Left lung (tissue), 4 donors: ENCODE measurements at regions not wholly inside any gene's neighbourhood (a gene's known extent, or its start where the extent isn't known, plus 50 kb on each side); places are given as distances from the start of the nearest gene placed in this dataset.

ENCODE experiments used
- ATAC-seq: fragments of 200-7000 bp; cut with Tn5 transposase; one replicate; pipeline ENCODE4 v1.9.1; 2020; ENCODE audit warnings: moderate library complexity
- DNase-seq, 4 donors: peaks; one replicate each; pipeline ENCODE4 v3.0.0-alpha.2; 2013 to 2020
- H3K27ac ChIP-seq, 2 donors: fragments of 200-600 bp; sonication (generic) in 1 of 2; one replicate each; pipeline versions ENCODE4 v1.5.0 to v1.8.0; 2020 to 2021
- H3K27me3 ChIP-seq, 2 donors: fragments of 200-600 bp; sonication (generic) in 1 of 2; one replicate each; pipeline versions ENCODE4 v1.5.0 to v1.8.0; 2020 to 2021
- H3K36me3 ChIP-seq, 2 donors: fragments of 200-600 bp; sonication (generic) in 1 of 2; one replicate each; pipeline versions ENCODE4 v1.5.0 to v1.8.0; 2020 to 2021
- H3K4me1 ChIP-seq, 2 donors: fragments of 200-600 bp; one replicate each; pipeline ENCODE4 v1.8.0; 2021
- H3K4me3 ChIP-seq, 2 donors: fragments of 200-600 bp; sonication (generic) in 1 of 2; one replicate each; pipeline versions ENCODE4 v1.5.0 to v1.8.0; 2020 to 2021; ENCODE audit warnings: mild to moderate bottlenecking in 1 of 2
- H3K9me3 ChIP-seq, 2 donors: fragments of 200-600 bp; sonication (generic) in 1 of 2; one replicate each; pipeline versions ENCODE4 v1.5.0 to v1.8.0; 2020 to 2021
- intact Hi-C, 2 donors: fragments of 100-400 bp; cut with DNase I; formaldehyde crosslinking; loops; one replicate each; pipeline versions ENCODE4 v1.11.2 to v1.14.2; 2022
- TF ChIP-seq, protein P1 (sequence below), 2 donors: fragments of 200-600 bp; sonication (generic) in 1 of 2; IDR thresholded peaks; one replicate each; pipeline versions ENCODE4 v1.5.0 to v1.8.0; 2021; ENCODE audit warnings: antibody characterized with exemption in 2 of 2
- donor health status: DM: no; HTN: yes; CAD: no.
- donor health status: DM: no; HTN: no; CAD: no.

DNA sequence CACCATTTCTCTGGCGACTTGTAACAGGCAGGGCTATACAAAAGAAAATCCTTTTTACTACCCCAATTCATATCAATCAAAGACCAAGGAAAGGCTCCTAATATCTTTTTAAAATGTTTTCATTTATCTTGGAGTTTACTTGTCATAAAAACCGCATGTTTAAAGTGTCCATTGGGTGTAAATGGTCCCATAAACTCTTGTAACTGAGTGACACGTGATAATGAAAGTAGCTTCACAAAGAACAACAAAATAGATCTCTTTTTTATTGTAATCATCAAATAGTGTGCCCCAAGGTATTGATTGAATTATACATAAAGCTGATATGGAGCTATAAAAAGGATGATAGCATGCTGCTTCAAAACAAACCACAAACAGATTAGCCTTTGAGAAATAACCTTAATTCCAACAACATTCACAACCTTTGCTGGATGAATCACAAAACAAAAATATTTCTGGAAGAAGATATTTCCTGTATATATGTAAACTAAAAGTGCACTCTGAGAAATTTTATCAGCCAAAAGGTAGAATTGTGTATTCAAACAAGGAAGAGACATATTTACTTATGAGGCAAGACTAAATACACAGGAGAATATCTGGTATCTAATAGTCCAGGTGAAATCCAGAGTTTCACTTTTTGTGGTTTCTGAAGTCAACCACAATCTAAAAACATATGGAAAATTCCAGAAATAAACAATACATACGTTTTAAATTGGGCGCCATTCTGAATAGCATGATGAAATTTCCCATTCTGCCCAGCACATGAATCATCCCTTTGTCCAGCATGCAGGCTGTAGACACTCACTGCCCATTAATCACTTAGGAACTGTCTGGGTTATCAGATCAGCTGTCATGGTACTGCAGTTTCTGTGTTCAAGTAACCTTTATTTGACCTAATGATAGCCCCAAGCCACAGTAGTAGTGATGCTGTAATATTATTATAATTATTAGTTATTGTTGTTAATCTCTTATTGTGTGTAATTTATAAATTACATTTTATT lies 237.5 kb downstream of the PIK3C3 start:
- no peaks in the 10 kb centered on the region for H3K9me3 ChIP-seq
- no peaks in the 10 kb centered on the region for H3K36me3 ChIP-seq
- H3K27me3 ChIP-seq = no peaks in the 10 kb centered on the region
- H3K27ac ChIP-seq = no peak overlapping the region
- DNase-seq (no peak), ATAC-seq (no peak)
- H3K4me1 ChIP-seq = no peaks in the 10 kb centered on the region
- intact Hi-C loops = no loop called here
- H3K4me3 ChIP-seq = no peak overlapping the region
- TF ChIP-seq, protein P1, sequence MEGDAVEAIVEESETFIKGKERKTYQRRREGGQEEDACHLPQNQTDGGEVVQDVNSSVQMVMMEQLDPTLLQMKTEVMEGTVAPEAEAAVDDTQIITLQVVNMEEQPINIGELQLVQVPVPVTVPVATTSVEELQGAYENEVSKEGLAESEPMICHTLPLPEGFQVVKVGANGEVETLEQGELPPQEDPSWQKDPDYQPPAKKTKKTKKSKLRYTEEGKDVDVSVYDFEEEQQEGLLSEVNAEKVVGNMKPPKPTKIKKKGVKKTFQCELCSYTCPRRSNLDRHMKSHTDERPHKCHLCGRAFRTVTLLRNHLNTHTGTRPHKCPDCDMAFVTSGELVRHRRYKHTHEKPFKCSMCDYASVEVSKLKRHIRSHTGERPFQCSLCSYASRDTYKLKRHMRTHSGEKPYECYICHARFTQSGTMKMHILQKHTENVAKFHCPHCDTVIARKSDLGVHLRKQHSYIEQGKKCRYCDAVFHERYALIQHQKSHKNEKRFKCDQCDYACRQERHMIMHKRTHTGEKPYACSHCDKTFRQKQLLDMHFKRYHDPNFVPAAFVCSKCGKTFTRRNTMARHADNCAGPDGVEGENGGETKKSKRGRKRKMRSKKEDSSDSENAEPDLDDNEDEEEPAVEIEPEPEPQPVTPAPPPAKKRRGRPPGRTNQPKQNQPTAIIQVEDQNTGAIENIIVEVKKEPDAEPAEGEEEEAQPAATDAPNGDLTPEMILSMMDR (IDR thresholded peaks at IDR 0.05) = no peak

DNA sequence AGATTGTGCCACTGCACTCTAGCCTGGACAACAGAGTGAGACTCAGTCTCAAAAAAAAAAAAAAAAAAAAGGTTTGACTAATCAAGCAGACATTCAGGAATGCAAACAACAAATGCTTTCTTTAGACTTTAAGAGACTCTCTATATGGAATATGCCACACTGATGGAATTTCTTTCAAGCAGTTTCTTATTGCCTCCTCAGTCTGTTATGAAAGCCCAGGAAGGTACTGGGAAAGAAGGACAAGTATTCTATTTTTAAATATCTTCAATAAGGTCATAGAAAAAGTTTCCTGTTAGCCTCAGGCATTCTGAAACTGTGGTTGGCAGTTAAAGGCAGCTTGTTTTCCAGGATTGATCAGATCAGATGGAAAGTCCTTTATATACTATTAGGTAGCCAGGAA lies 241.6 kb downstream of the PIK3C3 start:
- ATAC-seq = peak; percentile 86

DNA sequence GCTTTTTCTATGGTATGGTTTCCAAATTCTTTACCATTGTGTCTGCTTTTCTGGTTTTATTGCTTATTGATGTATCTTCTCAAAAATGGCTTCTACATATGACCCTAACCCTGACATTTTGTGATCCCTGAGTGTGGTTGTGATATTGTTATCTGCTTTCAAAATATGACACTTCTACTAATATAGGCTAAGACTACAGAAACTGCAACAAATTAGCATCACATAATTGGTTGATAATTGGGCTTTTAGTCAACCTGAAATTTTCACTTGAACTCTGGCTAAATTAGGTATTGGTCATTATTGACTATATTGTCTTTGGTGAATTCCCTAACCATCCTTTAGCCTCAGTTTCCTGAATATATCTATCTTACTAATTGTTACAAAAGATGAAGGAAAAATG lies 246.1 kb downstream of the PIK3C3 start:
- Histone ChIP-seq H3K27me3 (no peaks in the 10 kb centered on the region), H3K36me3 (no peaks in the 10 kb centered on the region), H3K4me1 (no peaks in the 10 kb centered on the region), H3K9me3 (no peaks in the 10 kb centered on the region), H3K27ac (no peak overlapping the region), H3K4me3 (no peak overlapping the region)
- DNase-seq (no peak), ATAC-seq (no peak)
- intact Hi-C loops = no loop called here
- TF ChIP-seq, protein P1 (IDR thresholded peaks at IDR 0.05) = no peak

More for the DNA sequence above, 241.6 kb downstream of the PIK3C3 start:
- no peak for DNase-seq
- Histone ChIP-seq H3K36me3 (no peaks in the 10 kb centered on the region), H3K27me3 (no peaks in the 10 kb centered on the region), H3K4me1 (no peaks in the 10 kb centered on the region), H3K4me3 (no peak overlapping the region), H3K9me3 (no peaks in the 10 kb centered on the region), H3K27ac (no peak overlapping the region)
- intact Hi-C loops = no loop called here
- TF ChIP-seq, protein P1 (IDR thresholded peaks at IDR 0.05) = no peak

DNA sequence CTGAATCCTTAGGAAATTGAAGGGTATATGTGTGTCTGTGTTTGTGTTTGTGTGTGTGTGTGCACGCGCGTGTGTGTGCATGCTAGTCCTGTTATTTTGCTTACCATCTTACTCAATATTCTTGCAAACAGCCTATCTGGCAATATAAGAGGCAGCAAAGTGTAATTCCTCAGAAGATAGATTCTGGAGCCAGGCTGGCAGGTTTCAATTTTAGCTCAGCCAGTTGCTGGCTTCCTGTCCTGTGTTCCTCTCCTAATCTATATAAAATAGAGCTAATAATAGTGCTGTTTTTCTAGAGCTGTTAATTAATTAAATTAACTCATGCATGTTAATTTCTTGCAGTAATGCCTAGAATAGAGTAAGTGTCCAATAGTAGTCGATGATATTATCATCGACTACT lies 256.2 kb downstream of the PIK3C3 start:
- no peak for ATAC-seq

DNA sequence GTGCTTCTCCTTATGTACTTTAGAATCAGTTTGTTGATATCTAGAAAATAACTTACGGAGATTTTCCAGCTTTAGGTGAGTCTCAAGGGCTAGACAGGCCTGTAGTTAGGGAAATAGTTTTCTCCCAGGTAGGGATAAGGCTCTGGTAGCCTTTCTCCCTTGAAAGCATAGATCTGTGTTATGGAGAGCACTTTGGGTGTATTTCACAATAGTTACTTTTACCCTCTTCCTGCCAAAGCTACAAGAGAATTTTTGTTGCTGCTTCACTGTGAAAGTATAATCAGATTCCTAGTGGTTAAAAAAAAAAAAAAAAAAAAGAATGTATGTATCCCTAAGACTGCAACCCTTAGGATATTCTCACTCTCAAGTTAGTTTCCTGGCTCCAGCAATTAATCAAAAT lies 267.5 kb downstream of the PIK3C3 start:
- intact Hi-C loops = no loop called here
- H3K9me3 ChIP-seq = no peaks in the 10 kb centered on the region
- TF ChIP-seq, protein P1 (IDR thresholded peaks at IDR 0.05) = no peak
- ATAC-seq = no peak
- no peak overlapping the region for H3K4me3 ChIP-seq
- no peaks in the 10 kb centered on the region for H3K27me3 ChIP-seq
- no peak overlapping the region for H3K27ac ChIP-seq
- DNase-seq = no peak
- H3K36me3 ChIP-seq = no peaks in the 10 kb centered on the region
- H3K4me1 ChIP-seq = no peaks in the 10 kb centered on the region

More for the DNA sequence above, 256.2 kb downstream of the PIK3C3 start:
- Histone ChIP-seq H3K4me1 (no peaks in the 10 kb centered on the region), H3K27ac (no peak overlapping the region), H3K27me3 (no peaks in the 10 kb centered on the region), H3K4me3 (no peak overlapping the region), H3K9me3 (peaks cover 0 to 4% of the 10 kb centered on the region in 2 donors), H3K36me3 (no peaks in the 10 kb centered on the region)
- TF ChIP-seq, protein P1 (IDR thresholded peaks at IDR 0.05) = no peak
- intact Hi-C loops = no loop called here
- DNase-seq = no peak
